ENCODE measurements at regions not wholly inside any gene's neighbourhood (a gene's known extent, or its start where the extent isn't known, plus 50 kb on each side); places are given as distances from the start of the nearest gene placed in this dataset.

- no peak for TF ChIP-seq ZNF101 (CRISPR knock-in tag; IDR thresholded peaks at IDR 0.05; ENCODE audit: borderline replicate concordance, low read depth)
- TF ChIP-seq ZBTB49 (CRISPR knock-in tag; IDR thresholded peaks at IDR 0.05; ENCODE audit: borderline replicate concordance): no peak
- TF ChIP-seq, protein P1, sequence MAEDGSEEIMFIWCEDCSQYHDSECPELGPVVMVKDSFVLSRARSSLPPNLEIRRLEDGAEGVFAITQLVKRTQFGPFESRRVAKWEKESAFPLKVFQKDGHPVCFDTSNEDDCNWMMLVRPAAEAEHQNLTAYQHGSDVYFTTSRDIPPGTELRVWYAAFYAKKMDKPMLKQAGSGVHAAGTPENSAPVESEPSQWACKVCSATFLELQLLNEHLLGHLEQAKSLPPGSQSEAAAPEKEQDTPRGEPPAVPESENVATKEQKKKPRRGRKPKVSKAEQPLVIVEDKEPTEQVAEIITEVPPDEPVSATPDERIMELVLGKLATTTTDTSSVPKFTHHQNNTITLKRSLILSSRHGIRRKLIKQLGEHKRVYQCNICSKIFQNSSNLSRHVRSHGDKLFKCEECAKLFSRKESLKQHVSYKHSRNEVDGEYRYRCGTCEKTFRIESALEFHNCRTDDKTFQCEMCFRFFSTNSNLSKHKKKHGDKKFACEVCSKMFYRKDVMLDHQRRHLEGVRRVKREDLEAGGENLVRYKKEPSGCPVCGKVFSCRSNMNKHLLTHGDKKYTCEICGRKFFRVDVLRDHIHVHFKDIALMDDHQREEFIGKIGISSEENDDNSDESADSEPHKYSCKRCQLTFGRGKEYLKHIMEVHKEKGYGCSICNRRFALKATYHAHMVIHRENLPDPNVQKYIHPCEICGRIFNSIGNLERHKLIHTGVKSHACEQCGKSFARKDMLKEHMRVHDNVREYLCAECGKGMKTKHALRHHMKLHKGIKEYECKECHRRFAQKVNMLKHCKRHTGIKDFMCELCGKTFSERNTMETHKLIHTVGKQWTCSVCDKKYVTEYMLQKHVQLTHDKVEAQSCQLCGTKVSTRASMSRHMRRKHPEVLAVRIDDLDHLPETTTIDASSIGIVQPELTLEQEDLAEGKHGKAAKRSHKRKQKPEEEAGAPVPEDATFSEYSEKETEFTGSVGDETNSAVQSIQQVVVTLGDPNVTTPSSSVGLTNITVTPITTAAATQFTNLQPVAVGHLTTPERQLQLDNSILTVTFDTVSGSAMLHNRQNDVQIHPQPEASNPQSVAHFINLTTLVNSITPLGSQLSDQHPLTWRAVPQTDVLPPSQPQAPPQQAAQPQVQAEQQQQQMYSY (CRISPR knock-in tag; IDR thresholded peaks at IDR 0.05): no peak
- TF ChIP-seq ATF1 (CRISPR knock-in tag; IDR thresholded peaks at IDR 0.05): no peak
- no peak for TF ChIP-seq RFX3 (CRISPR knock-in tag; IDR thresholded peaks at IDR 0.05)
- TF ChIP-seq POLR2A (IDR thresholded peaks at IDR 0.05; ENCODE audit: insufficient read depth in 1 of 2, low read depth in 2 of 2, low read length in 2 of 2): no peak
- no peak for TF ChIP-seq JUND (CRISPR knock-in tag; IDR thresholded peaks at IDR 0.05)
- no peak for TF ChIP-seq CBFB (CRISPR knock-in tag; IDR thresholded peaks at IDR 0.05)
- no peak for TF ChIP-seq MTF1 (CRISPR knock-in tag; IDR thresholded peaks at IDR 0.05)
- TF ChIP-seq CTCF (CRISPR knock-in tag; IDR thresholded peaks at IDR 0.05): no peak
Observed at GRCh38 chr1:168833362-168833761, 104.4 kb upstream of the DPT start.
